ENCODE measurements at regions not wholly inside any gene's neighbourhood (a gene's known extent, or its start where the extent isn't known, plus 50 kb on each side); places are given as distances from the start of the nearest gene placed in this dataset.

GRCh38 chrX:25941559-25942250 lies 196.4 kb upstream of the MAGEB18 start:
- no peak overlapping the region for H4K8ac ChIP-seq (ENCODE audit: low read depth in 2 of 2, low read length in 2 of 2)
- no peak overlapping the region for H3K4ac ChIP-seq (ENCODE audit: low read depth, low read length)
- no peaks in the 10 kb centered on the region for H3K36me3 ChIP-seq (ENCODE audit: control insufficient read depth, insufficient read depth, low read length)
- H4K5ac ChIP-seq (ENCODE audit: low read depth, low read length), result no peak overlapping the region
- ChIA-PET CTCF (no interaction called here), POLR2A (ENCODE audit: unreplicated experiment) (no interaction called here)
- ATAC-seq (ENCODE audit: low read depth) (no peak), DNase-seq (no peak)
- TF ChIP-seq ELK1 (IDR thresholded peaks at IDR 0.05; ENCODE audit: borderline replicate concordance, low read depth, low read length), result no peak
- no peak for TF ChIP-seq RFX5 (IDR thresholded peaks at IDR 0.05; ENCODE audit: low read depth, low read length)
- no peak for TF ChIP-seq MAZ (IDR thresholded peaks at IDR 0.05; ENCODE audit: borderline replicate concordance, low read depth, low read length)
- TF ChIP-seq, protein P1, sequence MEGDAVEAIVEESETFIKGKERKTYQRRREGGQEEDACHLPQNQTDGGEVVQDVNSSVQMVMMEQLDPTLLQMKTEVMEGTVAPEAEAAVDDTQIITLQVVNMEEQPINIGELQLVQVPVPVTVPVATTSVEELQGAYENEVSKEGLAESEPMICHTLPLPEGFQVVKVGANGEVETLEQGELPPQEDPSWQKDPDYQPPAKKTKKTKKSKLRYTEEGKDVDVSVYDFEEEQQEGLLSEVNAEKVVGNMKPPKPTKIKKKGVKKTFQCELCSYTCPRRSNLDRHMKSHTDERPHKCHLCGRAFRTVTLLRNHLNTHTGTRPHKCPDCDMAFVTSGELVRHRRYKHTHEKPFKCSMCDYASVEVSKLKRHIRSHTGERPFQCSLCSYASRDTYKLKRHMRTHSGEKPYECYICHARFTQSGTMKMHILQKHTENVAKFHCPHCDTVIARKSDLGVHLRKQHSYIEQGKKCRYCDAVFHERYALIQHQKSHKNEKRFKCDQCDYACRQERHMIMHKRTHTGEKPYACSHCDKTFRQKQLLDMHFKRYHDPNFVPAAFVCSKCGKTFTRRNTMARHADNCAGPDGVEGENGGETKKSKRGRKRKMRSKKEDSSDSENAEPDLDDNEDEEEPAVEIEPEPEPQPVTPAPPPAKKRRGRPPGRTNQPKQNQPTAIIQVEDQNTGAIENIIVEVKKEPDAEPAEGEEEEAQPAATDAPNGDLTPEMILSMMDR (conservative IDR thresholded peaks at IDR 0.05; ENCODE audit: low read depth, low read length), result no peak
- no peak for TF ChIP-seq CEBPB (IDR thresholded peaks at IDR 0.05; ENCODE audit: low read depth, low read length)
- TF ChIP-seq, protein P2, sequence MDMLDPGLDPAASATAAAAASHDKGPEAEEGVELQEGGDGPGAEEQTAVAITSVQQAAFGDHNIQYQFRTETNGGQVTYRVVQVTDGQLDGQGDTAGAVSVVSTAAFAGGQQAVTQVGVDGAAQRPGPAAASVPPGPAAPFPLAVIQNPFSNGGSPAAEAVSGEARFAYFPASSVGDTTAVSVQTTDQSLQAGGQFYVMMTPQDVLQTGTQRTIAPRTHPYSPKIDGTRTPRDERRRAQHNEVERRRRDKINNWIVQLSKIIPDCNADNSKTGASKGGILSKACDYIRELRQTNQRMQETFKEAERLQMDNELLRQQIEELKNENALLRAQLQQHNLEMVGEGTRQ (IDR thresholded peaks at IDR 0.05; ENCODE audit: low read depth, low read length), result no peak
- H3K27me3 ChIP-seq (ENCODE audit: control insufficient read depth, insufficient read depth, low read length), result no peaks in the 10 kb centered on the region
- H3K14ac ChIP-seq (replicated peaks; ENCODE audit: low read depth, low read length), result no peak overlapping the region
- no peak overlapping the region for H3K9ac ChIP-seq (ENCODE audit: low read depth, low read length)
- H3K18ac ChIP-seq (ENCODE audit: low read depth, low read length), result no peak overlapping the region
- H2AFZ ChIP-seq (replicated peaks; ENCODE audit: low read length, poor library complexity), result no peak overlapping the region
- no peaks in the 10 kb centered on the region for H3K9me1 ChIP-seq (ENCODE audit: insufficient read depth, low read length)
- no peaks in the 10 kb centered on the region for H4K20me1 ChIP-seq (ENCODE audit: insufficient read depth, low read length)
- no peak overlapping the region for H3K4me2 ChIP-seq (ENCODE audit: low read depth, low read length)
- in situ Hi-C loops (cut with MboI; ENCODE audit: low sequenced_read_pairs) (no loop called here), dilution Hi-C loops (cut with HindIII; ENCODE audit: low sequenced_read_pairs, unreplicated experiment) (no loop called here), intact Hi-C loops (cut with micrococcal nuclease) (no loop called here)
- no peak overlapping the region for H4K91ac ChIP-seq (ENCODE audit: insufficient read depth, low read depth, low read length)
- no peak overlapping the region for H3K27ac ChIP-seq (ENCODE audit: insufficient read depth, low read length)
- no peak overlapping the region for H3K23ac ChIP-seq (ENCODE audit: low read depth, low read length)
- H3K4me3 ChIP-seq (ENCODE audit: insufficient read depth, low read depth, low read length), result no peak overlapping the region
- no peak overlapping the region for H3K56ac ChIP-seq (ENCODE audit: extremely low read depth, insufficient read depth, low read length)
- H2AK5ac ChIP-seq (ENCODE audit: low read depth, low read length), result no peak overlapping the region
- WGBS, 2 experiments (ENCODE audit: extremely low coverage in 2 of 2, insufficient read length in 1 of 2), result 33% methylated on average over 2 of the region's 4 CpGs; no CpG with 5 or more reads in 1 of the 2 experiments
- H2BK5ac ChIP-seq (ENCODE audit: low read depth, low read length, poor library complexity, severe bottlenecking), result no peak overlapping the region
- no peak overlapping the region for H2BK20ac ChIP-seq (ENCODE audit: low read depth, low read length)
- no peaks in the 10 kb centered on the region for H3K9me3 ChIP-seq (ENCODE audit: control insufficient read depth, insufficient read depth, low read length)
- H3K79me1 ChIP-seq (ENCODE audit: low read depth in 1 of 2, low read length in 2 of 2), result no peaks in the 10 kb centered on the region
- no peak overlapping the region for H2AK9ac ChIP-seq (replicated peaks; ENCODE audit: low read depth, low read length, poor library complexity)
- no TSS peak for BruUV-seq (replicated peaks)
- no peak overlapping the region for H2BK120ac ChIP-seq (ENCODE audit: low read depth, low read length)
- no peaks in the 10 kb centered on the region for H3K4me1 ChIP-seq (ENCODE audit: control insufficient read depth, insufficient read depth, low read length)
- no peak overlapping the region for H2BK15ac ChIP-seq (ENCODE audit: low read depth, low read length)

Measured in IMR-90 (cell line).